NOMO-1 treated with DMSO at 0.1 percent for 48 hours (cell line): ENCODE measurements at regions not wholly inside any gene's neighbourhood (a gene's known extent, or its start where the extent isn't known, plus 50 kb on each side); places are given as distances from the start of the nearest gene placed in this dataset.

Experiments used
- DNase-seq: peaks from one replicate; lab custom pipeline; 2025; ENCODE audit not compliant: unreplicated experiment; lab: John Stamatoyannopoulos, UW

DNA sequence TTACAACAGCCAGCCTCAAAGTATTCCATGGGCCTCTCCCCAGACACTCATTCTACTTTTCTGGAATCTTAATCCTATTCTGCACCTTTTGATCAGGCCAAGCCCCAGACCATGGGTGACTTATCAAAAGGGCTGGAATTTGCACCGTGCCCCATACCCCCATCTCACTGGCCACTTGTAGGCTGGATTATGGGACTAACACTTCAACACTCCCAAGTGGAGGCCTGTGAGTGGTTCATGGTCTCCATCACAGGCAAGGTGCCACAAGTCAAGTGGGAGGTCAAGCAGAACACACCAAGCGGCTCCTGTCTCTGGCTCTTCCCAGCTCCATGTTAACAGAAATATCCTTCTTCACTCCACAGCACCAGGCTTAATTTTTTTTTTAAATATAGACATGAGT lies 212.3 kb upstream of the HEY2 start:
- DNase-seq = no peak

DNA sequence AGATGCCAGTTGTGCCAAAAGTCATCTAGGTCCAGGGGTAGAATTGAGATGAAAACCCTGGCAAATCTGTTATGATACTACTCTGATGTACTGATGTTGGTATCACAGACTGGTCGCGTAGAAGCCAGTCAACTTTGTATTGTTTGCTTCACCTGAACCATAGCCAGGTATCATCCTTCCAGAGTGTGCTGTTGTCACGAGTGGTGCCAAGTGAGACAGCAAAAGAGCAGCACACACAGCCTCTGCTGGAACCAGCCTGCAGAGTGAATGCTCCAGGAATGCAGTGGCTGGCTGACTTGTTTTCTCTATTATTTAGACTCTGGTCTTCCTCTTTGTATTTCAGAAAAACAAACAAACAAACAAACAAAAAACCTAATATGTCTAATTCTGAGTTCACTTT lies 209.5 kb upstream of the HEY2 start:
- DNase-seq = no peak

DNA sequence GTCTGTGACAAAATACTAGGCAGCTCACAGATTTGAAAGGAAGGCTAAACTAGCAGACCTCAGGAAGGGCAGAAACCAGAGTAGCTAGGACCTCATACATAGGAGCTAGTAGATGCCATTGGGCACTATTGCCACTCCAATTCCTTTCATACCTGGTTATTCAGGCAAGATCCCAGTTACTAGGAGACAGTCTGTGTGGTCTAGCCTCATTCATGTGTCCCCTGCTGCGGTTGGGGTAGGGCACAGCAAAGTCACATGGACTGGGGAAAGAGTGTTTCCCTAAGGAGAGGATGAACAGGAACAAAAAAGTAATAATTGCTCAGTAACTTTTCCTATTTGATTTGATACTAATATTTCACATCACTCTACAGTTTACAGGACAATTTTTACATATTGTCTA lies 204.6 kb upstream of the HEY2 start:
- DNase-seq = no peak

- no peak for DNase-seq
Observed at GRCh38 chr6:125546841-125547251, 202.6 kb upstream of the HEY2 start.

GRCh38 chr6:125547381-125547780 lies 202.1 kb upstream of the HEY2 start:
- DNase-seq = no peak

GRCh38 chr6:125549202-125549884 lies 200.1 kb upstream of the HEY2 start:
- no peak for DNase-seq

DNA sequence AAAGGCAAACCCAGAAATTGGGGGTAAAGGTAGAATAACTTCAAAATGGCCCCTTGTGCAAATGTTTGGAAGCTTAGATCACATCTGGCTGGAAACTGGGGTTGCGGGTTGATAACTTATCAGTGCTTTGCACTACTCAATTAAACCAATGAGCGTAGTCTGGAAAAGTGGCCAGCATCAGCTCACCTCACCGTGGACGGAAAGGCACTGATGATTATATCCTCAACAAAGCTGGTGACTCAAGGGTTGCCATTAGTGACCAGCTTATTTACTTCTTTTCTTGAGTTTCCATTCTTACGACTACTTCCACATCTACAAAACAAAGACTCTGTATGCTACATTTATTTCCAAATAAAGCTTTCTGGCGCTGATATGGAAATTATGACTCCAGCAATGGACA lies 198.5 kb upstream of the HEY2 start:
- DNase-seq = no peak

GRCh38 chr6:125552819-125553218 lies 196.6 kb upstream of the HEY2 start:
- no peak for DNase-seq

GRCh38 chr6:125554456-125554855 lies 195.0 kb upstream of the HEY2 start:
- no peak for DNase-seq

GRCh38 chr6:125558241-125558843 lies 191.1 kb upstream of the HEY2 start:
- DNase-seq = no peak

DNA sequence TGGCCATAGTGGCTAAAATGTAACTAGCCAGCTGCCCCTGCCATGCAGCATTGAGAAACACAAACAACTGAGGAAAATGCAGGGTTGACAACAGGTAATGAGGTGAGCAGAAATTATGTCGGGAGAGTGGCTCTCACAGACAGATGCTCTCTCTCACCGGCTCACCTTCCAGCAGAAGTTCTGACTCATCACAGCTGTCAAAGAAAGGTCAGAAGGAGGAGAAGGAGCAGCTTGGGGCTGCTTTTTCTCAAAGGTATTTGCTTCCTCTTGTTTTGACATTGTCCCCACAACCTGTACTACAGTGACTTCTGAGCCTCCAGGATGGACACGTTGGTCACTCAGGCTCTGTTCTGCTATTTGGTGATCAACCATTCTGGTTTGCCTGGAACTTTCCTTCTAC lies 190.5 kb upstream of the HEY2 start:
- no peak for DNase-seq

DNA sequence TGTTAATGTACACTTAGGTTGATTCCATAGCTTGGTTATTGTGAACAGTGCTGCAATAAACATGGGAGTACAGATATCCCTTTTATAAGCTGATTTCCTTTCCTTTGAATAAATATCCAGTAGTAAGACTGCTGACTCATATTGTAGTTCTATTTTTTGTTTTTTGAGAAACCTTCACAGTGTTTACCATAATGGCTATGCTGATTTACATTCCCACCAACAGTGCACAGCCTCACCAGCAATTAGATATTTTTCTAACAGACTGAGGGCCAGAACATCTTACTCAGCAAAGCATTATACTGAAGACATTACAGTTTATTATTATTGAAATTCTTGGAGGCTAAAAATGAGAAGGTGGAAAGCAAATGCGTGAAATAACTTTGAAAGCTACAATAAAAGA lies 187.3 kb upstream of the HEY2 start:
- no peak for DNase-seq

- no peak for DNase-seq
Observed at GRCh38 chr6:125564941-125565340, 184.5 kb upstream of the HEY2 start.

GRCh38 chr6:125567407-125567806 lies 182.0 kb upstream of the HEY2 start:
- DNase-seq = no peak

DNA sequence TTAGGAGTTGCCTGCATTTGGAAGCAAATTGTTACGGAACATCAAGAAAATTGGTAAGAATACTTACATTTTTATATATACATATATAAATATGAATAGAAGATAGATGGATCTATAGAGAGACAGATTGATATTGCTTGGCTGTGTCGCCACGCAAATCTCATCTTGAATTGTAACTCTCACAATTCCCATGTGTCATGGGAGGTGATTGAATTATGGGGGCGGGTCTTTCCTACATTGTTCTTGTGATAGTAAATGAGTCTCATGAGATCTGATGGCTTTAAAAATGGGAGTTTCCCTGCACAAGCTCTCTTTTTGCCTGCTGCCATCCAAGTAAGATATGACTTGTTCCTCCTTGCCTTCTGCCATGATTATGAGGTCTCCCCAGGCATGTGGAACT lies 180.8 kb upstream of the HEY2 start:
- DNase-seq = no peak

GRCh38 chr6:125570526-125570925 lies 178.9 kb upstream of the HEY2 start:
- no peak for DNase-seq

GRCh38 chr6:125571207-125571755 lies 178.2 kb upstream of the HEY2 start:
- DNase-seq = no peak

DNA sequence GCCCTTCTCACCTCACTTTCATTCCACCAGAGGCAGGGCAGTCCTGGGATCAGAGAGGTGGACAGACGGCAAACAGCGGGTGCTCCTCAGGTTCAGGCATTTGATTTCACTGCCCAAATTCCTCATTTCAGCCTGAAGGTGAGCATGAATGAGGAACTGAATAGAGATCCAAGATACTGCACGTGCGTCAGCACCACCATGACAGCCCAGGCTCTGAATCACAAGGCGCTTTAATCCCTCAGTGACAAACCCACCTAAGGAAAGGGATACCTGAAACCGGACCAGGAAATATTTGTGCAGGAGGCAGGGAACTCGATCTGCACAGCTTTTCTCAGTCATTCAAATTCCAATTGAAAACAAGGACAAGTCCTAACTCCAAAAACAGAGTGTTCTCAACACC lies 174.8 kb upstream of the HEY2 start:
- no peak for DNase-seq

DNA sequence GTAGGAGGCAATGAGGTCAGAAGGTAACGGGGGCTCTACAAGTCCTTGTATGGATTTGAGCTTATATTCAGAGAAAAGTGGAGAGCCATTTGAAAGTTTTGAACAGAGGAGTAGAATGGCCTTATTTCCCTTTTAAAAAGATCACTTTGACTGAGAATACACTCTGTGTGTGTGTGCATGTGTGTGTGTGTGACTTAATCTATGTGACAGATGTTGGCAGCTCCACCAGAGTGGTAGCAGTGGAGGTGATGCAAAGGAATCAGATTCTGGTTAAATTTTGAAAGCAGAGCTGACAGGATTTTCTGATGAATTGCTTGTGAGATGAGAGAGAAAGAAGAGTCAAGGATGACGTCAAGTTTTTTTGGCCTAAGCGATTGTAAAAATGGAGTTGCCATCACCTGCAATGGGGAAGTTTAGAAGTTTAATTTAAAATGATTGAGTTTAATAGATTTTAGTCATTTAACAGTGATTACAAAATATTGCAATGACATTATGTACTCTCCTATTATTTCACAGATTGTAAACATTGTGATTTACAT lies 172.2 kb upstream of the HEY2 start:
- DNase-seq = no peak

DNA sequence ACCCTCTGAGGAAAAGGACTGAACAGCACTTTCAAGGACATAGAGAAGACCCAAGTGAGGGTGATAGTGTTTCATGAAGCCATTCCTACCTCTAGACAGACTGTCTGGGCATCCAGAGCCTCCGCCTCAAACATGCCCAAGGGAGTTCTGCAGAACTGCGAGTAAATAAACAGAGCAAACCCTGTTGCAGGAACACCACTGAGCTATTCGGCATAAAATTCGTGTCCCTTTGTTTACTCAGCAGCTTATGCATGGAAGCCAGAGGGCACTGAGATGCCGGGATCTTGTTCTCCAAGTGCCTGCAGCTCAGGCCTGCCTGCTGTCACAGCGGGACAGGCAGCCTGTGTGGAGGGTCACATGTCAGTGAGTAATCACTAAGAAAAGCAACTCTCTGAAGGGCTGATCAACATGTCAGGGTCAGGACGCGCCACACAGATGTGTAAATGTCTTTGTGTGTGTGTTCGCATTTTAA lies 164.9 kb upstream of the HEY2 start:
- DNase-seq = no peak

GRCh38 chr6:125585470-125585869 lies 164.0 kb upstream of the HEY2 start:
- no peak for DNase-seq

GRCh38 chr6:125586074-125586473 lies 163.4 kb upstream of the HEY2 start:
- DNase-seq = no peak
